ENCODE measurements at regions not wholly inside any gene's neighbourhood (a gene's known extent, or its start where the extent isn't known, plus 50 kb on each side); places are given as distances from the start of the nearest gene placed in this dataset.
"Not testable (repeated sequence)": the region's sequence is repeated elsewhere in the genome, so short reads cannot be mapped to it uniquely, and the experiment has no call there.

DNA sequence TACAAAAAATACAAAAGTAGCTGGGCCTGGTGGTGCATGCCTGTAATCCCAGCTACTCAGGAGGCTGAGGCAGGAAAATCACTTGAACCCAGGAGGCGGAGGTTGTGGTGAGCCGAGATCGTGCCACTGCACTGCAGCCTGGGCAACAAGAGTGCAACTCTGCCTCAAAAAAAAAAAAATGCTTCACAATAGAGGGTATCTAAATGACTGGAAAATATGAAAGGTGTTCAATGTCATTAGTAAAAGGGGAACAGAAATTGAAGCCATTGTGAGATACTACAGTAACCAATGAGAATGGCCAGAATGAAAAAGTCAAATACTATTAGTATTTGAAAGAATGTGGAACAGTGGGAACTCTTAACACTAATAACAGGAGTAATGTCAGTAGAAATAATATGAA, 96.1 kb upstream of the FAM241A start:
- not testable (repeated sequence) for H3K27me3 ChIP-seq (ENCODE audit: low read length); H3K36me3 ChIP-seq (ENCODE audit: insufficient read depth, low read length); H3K4me2 ChIP-seq (ENCODE audit: low read depth, low read length, poor library complexity, severe bottlenecking); H2AFZ ChIP-seq (ENCODE audit: low read length); H3K27ac ChIP-seq (ENCODE audit: low read length); H3K4me1 ChIP-seq (ENCODE audit: low read length); H3K4me3 ChIP-seq (ENCODE audit: low read length); H3K9me3 ChIP-seq (ENCODE audit: low read length); H3K9me2 ChIP-seq (replicated peaks; ENCODE audit: insufficient read depth, low read length); H3K79me2 ChIP-seq (ENCODE audit: low read length); H3K9ac ChIP-seq (ENCODE audit: low read length); H4K20me1 ChIP-seq (ENCODE audit: insufficient read depth, low read depth, low read length); DNase-seq

DNA sequence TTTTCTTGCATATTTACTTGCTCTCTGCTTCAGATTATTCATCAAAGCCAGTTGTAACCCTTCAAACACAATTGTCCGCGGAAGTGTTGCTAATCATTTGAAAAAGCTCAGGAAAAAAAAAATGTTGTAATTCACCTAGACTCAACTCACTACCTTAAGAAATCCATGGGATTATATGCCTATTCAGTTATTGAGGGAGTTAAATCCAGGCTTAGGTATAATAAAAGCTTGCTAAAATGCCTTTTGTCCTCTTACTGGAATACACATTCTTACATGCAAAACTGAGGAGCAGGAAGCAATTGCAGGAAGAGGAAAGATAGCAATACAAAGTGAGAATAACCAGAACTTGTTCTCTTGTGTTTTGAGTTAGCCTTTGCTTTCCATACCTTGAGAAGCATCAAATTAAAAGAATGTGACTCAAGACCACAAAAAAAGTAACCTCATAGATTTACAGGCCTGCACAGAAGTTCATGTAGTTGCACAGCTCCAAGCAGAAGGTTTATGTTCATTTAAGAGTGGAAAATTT, 91.4 kb upstream of the FAM241A start:
- Histone ChIP-seq H3K79me2 (ENCODE audit: low read length) (no peaks in the 10 kb centered on the region), H2AFZ (ENCODE audit: low read length) (no peak overlapping the region), H3K27ac (ENCODE audit: low read length) (no peak overlapping the region), H3K36me3 (ENCODE audit: insufficient read depth, low read length) (no peaks in the 10 kb centered on the region), H3K9me2 (replicated peaks; ENCODE audit: insufficient read depth, low read length) (no peaks in the 10 kb centered on the region), H3K4me2 (ENCODE audit: low read depth, low read length, poor library complexity, severe bottlenecking) (no peak overlapping the region), H3K4me3 (ENCODE audit: low read length) (no peak overlapping the region), H4K20me1 (ENCODE audit: insufficient read depth, low read depth, low read length) (no peaks in the 10 kb centered on the region), H3K9ac (ENCODE audit: low read length) (no peak overlapping the region), H3K27me3 (ENCODE audit: low read length) (peaks cover 4% of the 10 kb centered on the region; the same call in 1 of the 2 replicates), H3K9me3 (ENCODE audit: low read length) (no peaks in the 10 kb centered on the region), H3K4me1 (ENCODE audit: low read length) (no peaks in the 10 kb centered on the region)
- DNase-seq, result no peak

DNA sequence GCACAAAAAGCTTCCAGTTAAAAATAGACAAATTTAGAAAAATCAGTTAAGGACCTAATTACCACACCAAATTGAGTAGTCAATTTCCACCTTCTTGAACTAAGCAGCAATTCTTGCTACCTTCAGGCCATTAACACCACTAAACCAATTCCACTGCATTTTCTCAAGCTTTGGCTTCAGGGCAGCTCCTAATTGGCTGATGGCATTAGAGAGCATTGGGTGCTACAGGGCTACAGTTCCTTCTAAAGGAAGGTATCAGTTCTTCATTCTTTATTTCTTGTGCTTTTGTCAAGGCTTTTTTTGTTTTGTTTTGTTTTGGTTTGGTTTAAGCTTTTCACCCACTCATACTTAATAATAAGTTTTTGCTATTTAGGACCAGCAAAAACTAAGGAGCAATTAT, 90.2 kb upstream of the FAM241A start:
- Histone ChIP-seq H3K27me3 (ENCODE audit: low read length) (peaks cover 4% of the 10 kb centered on the region; the same call in 1 of the 2 replicates), H4K20me1 (ENCODE audit: insufficient read depth, low read depth, low read length) (no peaks in the 10 kb centered on the region), H3K9me3 (ENCODE audit: low read length) (no peaks in the 10 kb centered on the region), H3K27ac (ENCODE audit: low read length) (no peak overlapping the region), H3K4me2 (ENCODE audit: low read depth, low read length, poor library complexity, severe bottlenecking) (no peak overlapping the region), H2AFZ (ENCODE audit: low read length) (no peak overlapping the region), H3K4me3 (ENCODE audit: low read length) (no peak overlapping the region), H3K9ac (ENCODE audit: low read length) (no peak overlapping the region), H3K36me3 (ENCODE audit: insufficient read depth, low read length) (no peaks in the 10 kb centered on the region), H3K79me2 (ENCODE audit: low read length) (no peaks in the 10 kb centered on the region), H3K9me2 (replicated peaks; ENCODE audit: insufficient read depth, low read length) (no peaks in the 10 kb centered on the region), H3K4me1 (ENCODE audit: low read length) (no peaks in the 10 kb centered on the region)
- DNase-seq, result no peak

DNA sequence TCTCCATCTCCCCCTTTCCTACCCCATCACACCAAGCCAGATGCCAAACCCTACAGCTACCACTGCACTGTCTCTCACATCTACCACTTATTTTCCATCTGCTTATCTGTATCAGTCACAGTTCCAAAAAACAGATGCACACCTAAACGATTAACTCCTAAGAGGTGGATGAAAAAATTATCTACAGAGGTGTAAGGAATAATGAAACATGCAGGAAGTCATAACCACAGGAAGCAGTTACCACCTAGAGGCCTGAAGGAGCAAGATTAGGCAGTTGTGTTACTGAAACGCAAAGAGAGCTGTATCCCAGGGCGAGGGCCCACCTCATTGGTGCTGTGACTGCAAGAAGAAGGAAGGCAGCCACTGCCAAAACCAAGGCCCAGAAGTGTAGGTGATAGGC, 87.8 kb upstream of the FAM241A start:
- H3K4me3 ChIP-seq (ENCODE audit: low read length), result no peak overlapping the region
- no peaks in the 10 kb centered on the region for H3K36me3 ChIP-seq (ENCODE audit: insufficient read depth, low read length)
- H3K9me2 ChIP-seq (replicated peaks; ENCODE audit: insufficient read depth, low read length), result no peaks in the 10 kb centered on the region
- H4K20me1 ChIP-seq (ENCODE audit: insufficient read depth, low read depth, low read length), result no peaks in the 10 kb centered on the region
- H3K4me1 ChIP-seq (ENCODE audit: low read length), result no peaks in the 10 kb centered on the region
- no peak overlapping the region for H3K4me2 ChIP-seq (ENCODE audit: low read depth, low read length, poor library complexity, severe bottlenecking)
- no peak overlapping the region for H3K27ac ChIP-seq (ENCODE audit: low read length)
- no peaks in the 10 kb centered on the region for H3K9me3 ChIP-seq (ENCODE audit: low read length)
- no peak overlapping the region for H3K9ac ChIP-seq (ENCODE audit: low read length)
- H3K27me3 ChIP-seq (ENCODE audit: low read length), result peaks cover 4% of the 10 kb centered on the region; the same call in 1 of the 2 replicates
- no peak overlapping the region for H2AFZ ChIP-seq (ENCODE audit: low read length)
- DNase-seq, result no peak
- H3K79me2 ChIP-seq (ENCODE audit: low read length), result no peaks in the 10 kb centered on the region

DNA sequence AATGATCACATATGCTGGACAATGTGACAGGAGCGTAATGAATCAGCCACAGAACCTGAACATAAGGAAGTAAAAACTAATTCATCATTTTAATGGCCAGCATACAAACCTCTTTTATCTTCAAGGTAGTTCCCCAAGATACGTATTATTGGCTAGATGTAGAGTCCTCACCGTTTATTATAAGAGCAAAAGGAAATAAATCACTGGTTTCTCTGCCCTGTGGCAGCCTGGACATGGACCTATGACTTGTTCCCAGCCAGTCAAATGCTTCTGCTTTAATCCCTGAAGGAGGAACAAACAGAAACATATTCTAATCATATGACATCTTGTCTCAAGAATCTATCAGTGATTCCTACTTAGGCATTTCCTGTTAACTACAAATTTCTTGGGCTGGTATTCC, 86.8 kb upstream of the FAM241A start:
- H3K79me2 ChIP-seq (ENCODE audit: low read length), result no peaks in the 10 kb centered on the region
- no peaks in the 10 kb centered on the region for H3K9me2 ChIP-seq (replicated peaks; ENCODE audit: insufficient read depth, low read length)
- H2AFZ ChIP-seq (ENCODE audit: low read length), result no peak overlapping the region
- H3K4me3 ChIP-seq (ENCODE audit: low read length), result no peak overlapping the region
- H3K4me2 ChIP-seq (ENCODE audit: low read depth, low read length, poor library complexity, severe bottlenecking), result no peak overlapping the region
- DNase-seq, result no peak
- H4K20me1 ChIP-seq (ENCODE audit: insufficient read depth, low read depth, low read length), result no peaks in the 10 kb centered on the region
- H3K36me3 ChIP-seq (ENCODE audit: insufficient read depth, low read length), result no peaks in the 10 kb centered on the region
- no peak overlapping the region for H3K27ac ChIP-seq (ENCODE audit: low read length)
- H3K9ac ChIP-seq (ENCODE audit: low read length), result no peak overlapping the region
- peaks cover 4% of the 10 kb centered on the region; the same call in 1 of the 2 replicates for H3K27me3 ChIP-seq (ENCODE audit: low read length)
- no peaks in the 10 kb centered on the region for H3K9me3 ChIP-seq (ENCODE audit: low read length)
- no peaks in the 10 kb centered on the region for H3K4me1 ChIP-seq (ENCODE audit: low read length)

DNA sequence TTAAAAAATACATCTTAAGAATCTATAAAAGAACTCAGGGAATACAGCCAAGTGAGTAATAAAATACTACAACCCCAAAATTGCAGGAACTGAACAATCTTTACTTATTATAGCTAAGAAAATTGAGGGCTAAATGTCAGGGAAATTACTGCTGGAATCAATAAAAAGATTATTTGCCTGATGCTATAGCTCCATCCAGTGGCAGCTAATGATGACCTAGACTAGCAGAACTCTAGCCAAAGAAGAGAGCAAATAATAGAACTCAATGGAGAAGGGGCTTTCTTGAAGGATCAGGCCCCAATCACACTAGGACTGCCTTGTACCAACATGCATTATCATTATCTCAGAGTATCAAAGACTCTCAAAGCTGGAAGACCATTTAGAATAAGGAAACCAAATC, 85.0 kb upstream of the FAM241A start:
- Histone ChIP-seq H3K4me2 (ENCODE audit: low read depth, low read length, poor library complexity, severe bottlenecking) (no peak overlapping the region), H3K9ac (ENCODE audit: low read length) (no peak overlapping the region), H3K4me1 (ENCODE audit: low read length) (no peaks in the 10 kb centered on the region), H3K79me2 (ENCODE audit: low read length) (no peaks in the 10 kb centered on the region), H2AFZ (ENCODE audit: low read length) (no peak overlapping the region), H3K27ac (ENCODE audit: low read length) (no peak overlapping the region), H3K9me2 (replicated peaks; ENCODE audit: insufficient read depth, low read length) (no peaks in the 10 kb centered on the region), H4K20me1 (ENCODE audit: insufficient read depth, low read depth, low read length) (no peaks in the 10 kb centered on the region), H3K27me3 (ENCODE audit: low read length) (peaks cover 4% of the 10 kb centered on the region; the same call in 1 of the 2 replicates), H3K4me3 (ENCODE audit: low read length) (no peak overlapping the region), H3K36me3 (ENCODE audit: insufficient read depth, low read length) (no peaks in the 10 kb centered on the region), H3K9me3 (ENCODE audit: low read length) (no peaks in the 10 kb centered on the region)
- peak; percentile 52 for DNase-seq

DNA sequence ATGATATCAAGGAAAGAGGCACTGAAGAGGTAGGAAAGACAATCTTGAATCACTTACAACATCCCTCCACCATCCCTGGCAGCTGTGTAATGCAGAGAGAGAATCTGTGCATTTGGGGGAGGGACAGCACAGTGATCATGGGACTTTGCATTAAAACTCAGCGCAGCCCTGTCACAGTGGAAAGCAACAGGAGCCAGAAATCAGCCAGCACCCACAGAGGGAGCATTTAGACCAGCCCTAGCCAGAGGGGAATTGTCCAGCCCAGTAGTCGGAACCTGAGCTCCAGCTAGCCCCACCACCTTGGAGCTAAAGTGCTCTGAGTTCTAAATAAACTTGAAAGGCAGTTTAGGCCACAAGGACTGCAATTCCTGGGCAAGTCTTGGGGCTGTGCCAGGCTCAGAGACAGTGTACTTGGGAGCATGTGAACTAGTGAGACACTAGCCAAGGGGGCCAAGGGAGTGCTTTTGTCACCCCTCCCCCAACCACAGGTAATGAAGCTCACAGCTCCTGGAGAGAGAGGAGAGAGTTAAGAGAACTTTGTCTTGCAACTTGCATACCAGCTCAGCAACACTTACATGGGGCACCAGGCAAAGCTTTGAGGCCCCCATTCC, 83.9 kb upstream of the FAM241A start:
- no peak for DNase-seq
- Histone ChIP-seq H3K4me2 (ENCODE audit: low read depth, low read length, poor library complexity, severe bottlenecking) (no peak overlapping the region), H4K20me1 (ENCODE audit: insufficient read depth, low read depth, low read length) (no peaks in the 10 kb centered on the region), H3K36me3 (ENCODE audit: insufficient read depth, low read length) (no peaks in the 10 kb centered on the region), H3K9me2 (replicated peaks; ENCODE audit: insufficient read depth, low read length) (no peaks in the 10 kb centered on the region), H3K9ac (ENCODE audit: low read length) (no peak overlapping the region), H2AFZ (ENCODE audit: low read length) (no peak overlapping the region), H3K27ac (ENCODE audit: low read length) (no peak overlapping the region), H3K27me3 (ENCODE audit: low read length) (peaks cover 4% of the 10 kb centered on the region; the same call in 1 of the 2 replicates), H3K9me3 (ENCODE audit: low read length) (no peaks in the 10 kb centered on the region), H3K79me2 (ENCODE audit: low read length) (no peaks in the 10 kb centered on the region), H3K4me3 (ENCODE audit: low read length) (no peak overlapping the region), H3K4me1 (ENCODE audit: low read length) (no peaks in the 10 kb centered on the region)

DNA sequence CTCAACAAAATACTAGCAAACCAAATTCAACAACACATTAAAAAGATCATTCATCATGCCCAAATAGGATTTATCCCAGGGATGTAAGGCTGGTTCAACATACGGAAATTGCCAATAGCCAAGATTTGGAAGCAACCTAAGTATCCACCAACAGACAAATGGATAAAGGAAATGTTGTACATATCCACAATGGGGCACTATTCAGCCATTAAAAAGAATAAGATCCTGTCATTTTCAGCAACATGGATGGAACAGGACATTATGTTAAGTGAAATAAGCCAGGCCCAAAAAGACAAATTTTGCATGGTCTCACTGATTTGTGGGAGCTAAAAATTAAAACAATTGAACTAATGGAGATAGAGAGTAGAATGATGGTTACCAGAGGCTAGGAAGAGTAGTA, 82.0 kb upstream of the FAM241A start:
- Histone ChIP-seq H4K20me1 (ENCODE audit: insufficient read depth, low read depth, low read length) (no peaks in the 10 kb centered on the region), H3K4me3 (ENCODE audit: low read length) (no peak overlapping the region), H3K9ac (ENCODE audit: low read length) (no peak overlapping the region), H3K4me1 (ENCODE audit: low read length) (no peaks in the 10 kb centered on the region), H3K36me3 (ENCODE audit: insufficient read depth, low read length) (no peaks in the 10 kb centered on the region), H3K79me2 (ENCODE audit: low read length) (no peaks in the 10 kb centered on the region), H3K27ac (ENCODE audit: low read length) (no peak overlapping the region), H3K4me2 (ENCODE audit: low read depth, low read length, poor library complexity, severe bottlenecking) (no peak overlapping the region), H3K9me3 (ENCODE audit: low read length) (no peaks in the 10 kb centered on the region), H2AFZ (ENCODE audit: low read length) (no peak overlapping the region), H3K9me2 (replicated peaks; ENCODE audit: insufficient read depth, low read length) (no peaks in the 10 kb centered on the region), H3K27me3 (ENCODE audit: low read length) (peaks cover 4% of the 10 kb centered on the region; the same call in 1 of the 2 replicates)
- DNase-seq, result no peak

Data from Karpas-422 (cell line).